NCI-H2196 treated with DMSO at 0.1 percent for 48 hours (cell line): ENCODE measurements at regions not wholly inside any gene's neighbourhood (a gene's known extent, or its start where the extent isn't known, plus 50 kb on each side); places are given as distances from the start of the nearest gene placed in this dataset.
"Not testable (repeated sequence)": the region's sequence is repeated elsewhere in the genome, so short reads cannot be mapped to it uniquely, and the experiment has no call there.

ENCODE experiments used
- DNase-seq: peaks from one replicate; lab custom pipeline; 2025; ENCODE audit not compliant: unreplicated experiment; lab: John Stamatoyannopoulos, UW

DNA sequence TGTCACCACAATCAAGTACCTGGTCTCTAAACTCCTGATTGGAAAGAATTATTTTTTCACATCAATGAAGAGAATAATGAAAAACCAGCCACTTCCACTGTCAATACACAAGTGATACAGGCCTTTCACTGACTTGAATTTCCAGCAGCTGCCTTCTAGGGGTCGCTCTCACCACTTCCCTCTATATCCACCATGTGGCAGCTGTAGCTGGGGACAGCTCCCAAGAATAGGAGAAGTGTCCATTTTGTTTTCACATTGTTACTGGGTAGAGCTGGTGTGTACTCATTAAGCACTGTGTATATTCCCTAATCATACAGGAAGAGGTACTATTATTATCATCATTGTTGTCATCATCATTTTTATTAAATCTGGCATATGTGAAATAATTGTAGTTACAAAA is 438.4 kb upstream of the SPTLC3 start:
- no peak for DNase-seq

DNA sequence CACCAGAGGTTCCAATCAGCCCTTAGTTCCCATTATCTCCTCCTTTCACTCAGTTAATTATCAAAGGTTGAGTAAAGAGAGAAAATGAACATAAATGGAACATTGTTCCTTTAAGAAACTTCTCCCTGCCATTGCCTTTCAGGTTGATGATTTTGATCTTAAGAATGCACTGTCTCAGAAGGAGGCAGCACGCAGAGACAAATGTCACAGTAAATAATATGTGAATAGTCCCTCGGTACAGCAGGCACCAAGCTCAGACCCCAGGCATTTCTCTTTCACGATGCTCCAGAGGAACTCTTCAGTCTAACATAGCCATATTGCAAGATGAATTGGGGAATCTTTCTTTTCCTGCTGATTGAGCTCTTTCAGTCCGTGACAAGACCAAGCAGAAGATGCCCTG is 435.3 kb upstream of the SPTLC3 start:
- no peak for DNase-seq

- DNase-seq = no peak
Observed at GRCh38 chr20:12575352-12576095, 433.2 kb upstream of the SPTLC3 start.

GRCh38 chr20:12577213-12577612 is 431.6 kb upstream of the SPTLC3 start:
- DNase-seq = no peak

DNA sequence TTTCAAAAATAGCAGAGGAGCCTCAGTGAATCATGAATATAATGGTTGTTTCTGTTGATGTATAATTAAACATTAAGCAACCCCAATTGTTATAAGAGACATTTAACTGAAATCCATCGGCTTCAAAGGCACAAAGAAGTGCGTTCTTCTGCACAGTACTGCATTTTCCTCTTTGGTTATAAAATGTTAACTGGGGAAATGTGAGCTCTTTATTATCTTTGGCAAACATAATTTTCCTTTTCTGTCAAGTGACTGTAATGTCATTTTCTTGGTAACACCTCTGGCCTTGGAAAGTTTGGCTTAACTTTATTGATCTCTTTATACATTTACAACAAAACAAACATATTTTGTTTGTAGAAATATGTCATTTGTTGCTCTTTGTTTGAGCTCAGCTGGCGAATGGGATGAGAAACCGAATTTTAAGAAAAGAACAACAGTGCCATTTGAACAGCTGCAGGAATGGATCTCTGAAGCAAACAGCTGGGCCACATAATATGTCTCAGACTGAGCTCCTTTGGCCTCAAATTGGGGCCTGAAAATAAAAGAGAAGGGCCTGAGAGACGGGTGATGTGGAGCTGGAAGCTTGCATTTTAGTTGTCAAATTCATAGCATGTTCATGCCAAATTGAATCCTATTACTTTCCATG is 427.0 kb upstream of the SPTLC3 start:
- DNase-seq = no peak

DNA sequence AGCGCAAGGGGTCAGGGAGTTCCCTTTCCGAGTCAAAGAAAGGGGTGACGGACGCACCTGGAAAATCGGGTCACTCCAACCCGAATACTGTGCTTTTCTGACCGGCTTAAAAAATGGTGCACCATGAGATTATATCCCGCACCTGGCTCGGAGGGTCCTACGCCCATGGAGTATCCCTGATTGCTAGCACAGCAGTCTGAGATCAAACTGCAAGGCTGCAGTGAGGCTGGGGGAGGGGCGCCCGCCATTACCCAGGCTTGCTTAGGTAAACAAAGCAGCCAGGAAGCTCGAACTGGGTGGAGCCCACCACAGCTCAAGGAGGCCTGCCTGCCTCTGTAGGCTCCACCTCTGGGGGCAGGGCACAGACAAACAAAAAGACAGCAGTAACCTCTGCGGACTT is 426.1 kb upstream of the SPTLC3 start:
- DNase-seq = not testable (repeated sequence)

DNA sequence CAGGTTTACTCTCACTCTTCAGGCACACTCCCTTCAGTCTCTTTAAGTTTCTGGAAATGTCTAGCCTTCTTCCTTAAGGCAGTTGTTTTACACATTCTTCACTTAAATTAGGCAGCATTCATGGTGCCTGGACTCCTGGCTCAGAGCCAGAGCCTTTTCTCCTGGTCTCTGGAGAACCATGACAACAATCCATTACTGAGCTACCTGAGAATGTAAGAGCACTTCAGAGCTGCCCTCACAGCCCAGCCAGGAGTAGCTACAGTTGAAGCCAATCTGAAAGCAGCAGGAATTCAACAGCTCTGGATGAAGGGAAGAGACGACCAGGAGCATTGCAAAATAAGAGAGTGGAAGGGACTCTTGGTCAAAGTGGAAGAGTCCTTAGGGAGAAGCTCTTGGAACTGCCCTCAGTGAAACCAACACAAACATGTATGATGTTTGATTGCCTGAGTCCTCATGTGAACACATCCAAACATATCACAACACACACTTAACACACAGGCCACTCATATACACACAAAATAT is 416.8 kb upstream of the SPTLC3 start:
- DNase-seq = no peak

DNA sequence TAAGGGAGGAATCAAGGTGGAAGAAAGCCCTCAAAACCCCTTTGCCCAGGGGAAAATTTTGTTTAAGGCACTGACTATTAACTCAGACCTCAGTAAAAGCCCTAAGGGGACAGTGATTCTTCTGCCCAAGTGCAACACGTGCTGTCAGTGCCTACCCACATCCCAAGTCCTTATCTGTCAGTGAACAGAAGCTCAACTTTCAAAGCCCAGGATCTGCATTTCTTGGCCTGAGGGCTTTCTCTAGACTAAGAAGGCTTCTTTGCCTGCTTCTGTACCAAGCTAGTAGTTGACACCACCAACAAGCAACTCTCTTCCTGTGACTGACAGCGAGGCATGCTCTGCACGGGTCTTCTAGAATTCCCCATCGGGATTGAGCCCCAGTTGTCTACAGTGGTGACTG is 416.0 kb upstream of the SPTLC3 start:
- DNase-seq = no peak

- DNase-seq = no peak
Observed at GRCh38 chr20:12593342-12593873, 415.4 kb upstream of the SPTLC3 start.

DNA sequence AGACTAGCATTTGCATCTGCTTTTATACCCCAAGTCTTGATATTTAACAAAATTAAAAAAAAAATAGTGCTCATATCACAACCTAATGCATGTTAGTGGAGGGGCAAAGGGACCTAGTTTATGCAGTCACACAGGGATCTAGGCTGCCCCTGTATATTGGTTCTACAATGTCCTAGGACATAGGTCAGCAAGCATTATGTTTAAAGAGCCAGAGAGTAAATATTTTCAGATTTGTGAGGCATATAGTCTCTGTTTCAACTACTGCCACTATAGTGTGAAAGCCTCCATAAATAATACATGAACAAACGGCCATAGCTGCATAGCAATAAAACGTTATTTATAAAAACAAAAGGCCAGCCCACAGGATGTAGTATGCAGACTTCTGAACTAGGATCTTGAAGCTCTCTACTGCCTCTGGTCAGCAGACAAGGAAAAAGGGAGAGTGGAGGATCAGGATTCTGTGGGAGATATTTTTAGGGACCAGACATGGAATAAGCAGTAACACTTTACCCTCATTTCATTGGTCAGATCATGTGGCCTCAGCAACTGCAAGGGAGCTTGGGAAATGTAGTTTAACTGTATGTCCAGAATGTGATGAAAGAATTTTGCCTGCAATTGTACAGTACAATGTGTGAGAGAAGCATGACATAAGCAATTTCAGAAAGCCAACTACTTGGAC is 414.2 kb upstream of the SPTLC3 start:
- no peak for DNase-seq

DNA sequence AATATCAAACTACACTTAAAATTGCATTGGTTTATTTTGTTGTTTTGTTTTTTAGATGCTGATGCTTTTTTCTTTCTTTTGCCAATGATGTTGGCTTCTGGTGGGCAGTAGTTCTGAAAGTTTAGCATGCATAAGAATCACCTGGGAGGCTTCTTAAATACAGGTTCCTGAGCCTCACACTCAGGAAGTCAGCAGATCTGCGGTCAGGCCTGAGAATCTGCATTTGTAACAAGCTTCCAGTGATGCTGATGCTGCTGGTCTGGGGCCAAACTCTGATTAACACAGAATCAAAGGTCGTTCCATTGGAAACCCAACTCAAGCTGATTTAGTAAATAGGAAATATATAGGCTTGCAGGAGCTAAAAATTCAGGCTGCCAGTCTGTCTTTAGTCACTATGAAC is 412.9 kb upstream of the SPTLC3 start:
- no peak for DNase-seq

- no peak for DNase-seq
Observed at GRCh38 chr20:12596863-12597262, 411.9 kb upstream of the SPTLC3 start.

DNA sequence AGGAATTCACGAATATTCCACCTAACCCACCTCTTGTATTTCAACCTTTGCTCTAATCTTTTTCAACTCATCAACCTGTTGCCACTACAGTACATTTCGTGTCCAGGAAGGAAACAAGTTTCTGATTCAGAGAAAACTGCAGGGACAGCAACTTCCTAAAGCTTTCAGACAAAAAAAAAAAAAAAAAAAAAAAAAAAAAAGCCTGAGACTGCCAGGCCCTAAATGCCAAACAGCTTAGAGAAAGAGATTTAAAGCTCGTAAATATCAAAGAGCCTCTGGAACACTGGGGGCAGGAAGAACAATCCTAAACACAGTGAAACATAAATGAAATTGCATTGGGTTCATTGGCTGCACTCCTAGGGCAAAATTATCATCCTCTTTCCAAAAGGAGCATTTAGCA is 411.2 kb upstream of the SPTLC3 start:
- DNase-seq = no peak

DNA sequence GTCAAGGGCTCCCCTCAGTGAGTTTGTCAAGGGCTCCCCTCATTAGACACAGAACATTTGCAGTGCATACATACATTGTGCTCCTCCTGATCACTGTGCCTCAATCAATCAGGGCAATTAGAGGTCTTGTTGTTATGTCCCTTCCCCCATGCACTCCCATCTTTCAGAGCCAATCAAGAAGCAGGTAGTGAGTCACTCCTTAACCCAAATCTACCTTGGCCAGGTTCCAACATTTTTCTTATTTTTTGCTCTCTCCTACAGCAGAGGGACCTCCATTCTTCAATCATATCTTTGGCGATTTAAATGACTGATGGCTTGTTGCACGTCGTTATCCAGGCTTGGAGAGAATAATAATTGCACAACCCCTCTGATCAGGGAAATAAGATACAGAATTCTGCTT is 409.9 kb upstream of the SPTLC3 start:
- no peak for DNase-seq

DNA sequence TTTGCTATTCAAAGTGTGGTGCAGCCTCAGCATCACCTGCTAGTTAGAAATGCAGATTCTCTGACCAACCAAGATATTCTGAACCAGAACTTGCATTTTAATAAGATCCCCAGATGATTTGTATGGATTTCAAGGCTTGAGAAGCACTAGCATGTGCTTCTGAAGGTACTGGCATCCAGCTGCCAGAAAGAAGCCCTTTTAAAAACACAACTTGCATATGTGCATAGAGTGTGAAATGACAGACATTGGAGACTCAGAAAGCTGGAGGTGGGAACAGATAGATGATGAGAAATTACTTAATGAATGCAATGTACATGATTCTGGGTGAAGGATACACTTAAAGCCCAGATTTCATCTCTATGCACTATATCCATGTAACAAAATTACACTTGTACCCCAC is 409.3 kb upstream of the SPTLC3 start:
- no peak for DNase-seq

DNA sequence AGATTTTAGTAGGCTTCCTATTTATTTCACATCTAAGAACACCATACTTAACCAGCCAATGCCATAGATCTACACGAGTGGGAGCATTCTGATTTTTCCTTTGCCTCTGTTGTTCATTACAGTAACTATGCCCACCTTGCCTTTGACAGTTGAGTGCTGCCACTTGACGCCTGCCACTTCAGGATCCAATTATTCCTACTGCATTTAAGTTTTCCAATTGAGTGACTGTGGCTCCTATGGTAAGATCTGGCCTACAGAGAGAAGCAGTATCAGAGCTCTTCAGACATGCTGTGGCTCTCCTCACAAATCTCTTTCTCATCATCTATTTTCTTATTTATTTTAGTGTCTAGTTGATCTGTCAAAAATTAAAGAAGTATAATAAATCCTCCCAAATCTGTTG is 403.0 kb upstream of the SPTLC3 start:
- no peak for DNase-seq

DNA sequence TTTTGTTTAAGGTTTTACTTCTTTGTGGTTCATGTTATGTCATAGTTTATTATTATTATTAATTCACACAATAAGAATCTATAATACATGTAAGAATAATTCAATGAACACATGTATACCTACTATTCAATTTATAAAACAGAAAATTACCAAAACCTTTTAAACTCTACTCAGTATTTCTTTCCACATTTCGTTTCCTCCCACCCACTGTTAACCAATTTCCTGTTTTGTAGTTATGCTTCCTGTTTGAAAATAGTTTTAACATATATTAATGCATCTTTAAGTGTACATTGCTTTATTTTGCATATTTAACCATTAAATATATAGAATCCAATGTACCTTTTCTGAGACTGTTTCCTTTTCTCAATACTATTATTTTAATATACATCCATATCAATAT is 397.9 kb upstream of the SPTLC3 start:
- DNase-seq = no peak

DNA sequence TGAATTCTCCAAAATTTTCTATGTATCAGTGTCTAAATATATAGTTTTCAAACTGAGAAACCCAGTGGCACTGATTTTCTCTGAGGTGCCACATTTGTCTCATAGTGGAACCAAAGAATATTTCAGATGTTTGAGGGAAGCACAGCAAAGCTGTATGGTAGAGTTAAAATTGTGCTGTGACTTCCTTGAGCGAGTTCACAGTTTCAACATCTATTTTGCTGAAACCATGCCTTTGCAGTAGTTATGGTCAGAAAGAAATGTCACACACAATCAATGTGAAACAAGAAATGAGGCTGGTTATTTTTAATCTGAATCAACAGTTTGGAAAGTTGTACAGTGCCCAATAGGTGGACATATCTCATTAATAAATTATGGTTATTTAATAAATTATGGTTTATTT is 394.0 kb upstream of the SPTLC3 start:
- DNase-seq = no peak

- DNase-seq = no peak
Observed at GRCh38 chr20:12617076-12617475, 391.7 kb upstream of the SPTLC3 start.

GRCh38 chr20:12623870-12624269 is 384.9 kb upstream of the SPTLC3 start:
- no peak for DNase-seq

DNA sequence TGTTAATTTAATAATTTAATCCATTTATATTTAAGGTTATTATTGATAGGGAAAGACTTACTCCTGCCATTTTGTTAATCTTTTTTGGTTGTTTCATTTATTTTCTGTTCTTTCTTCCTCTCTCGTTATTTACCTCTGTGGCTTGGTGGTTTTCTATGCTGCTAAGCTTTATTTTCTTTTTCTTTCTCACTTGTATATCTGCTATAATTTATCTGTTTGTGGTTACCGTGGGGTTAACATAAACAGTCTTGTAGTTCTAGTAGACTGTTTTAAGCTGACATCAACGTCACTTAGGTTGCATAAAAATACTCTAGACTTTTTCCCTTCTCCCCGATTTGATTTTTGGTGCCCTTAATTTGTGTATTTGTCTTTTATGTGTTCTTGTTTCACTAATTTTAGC is 381.3 kb upstream of the SPTLC3 start:
- DNase-seq = no peak
